ENCODE measurements at regions not wholly inside any gene's neighbourhood (a gene's known extent, or its start where the extent isn't known, plus 50 kb on each side); places are given as distances from the start of the nearest gene placed in this dataset.

DNA sequence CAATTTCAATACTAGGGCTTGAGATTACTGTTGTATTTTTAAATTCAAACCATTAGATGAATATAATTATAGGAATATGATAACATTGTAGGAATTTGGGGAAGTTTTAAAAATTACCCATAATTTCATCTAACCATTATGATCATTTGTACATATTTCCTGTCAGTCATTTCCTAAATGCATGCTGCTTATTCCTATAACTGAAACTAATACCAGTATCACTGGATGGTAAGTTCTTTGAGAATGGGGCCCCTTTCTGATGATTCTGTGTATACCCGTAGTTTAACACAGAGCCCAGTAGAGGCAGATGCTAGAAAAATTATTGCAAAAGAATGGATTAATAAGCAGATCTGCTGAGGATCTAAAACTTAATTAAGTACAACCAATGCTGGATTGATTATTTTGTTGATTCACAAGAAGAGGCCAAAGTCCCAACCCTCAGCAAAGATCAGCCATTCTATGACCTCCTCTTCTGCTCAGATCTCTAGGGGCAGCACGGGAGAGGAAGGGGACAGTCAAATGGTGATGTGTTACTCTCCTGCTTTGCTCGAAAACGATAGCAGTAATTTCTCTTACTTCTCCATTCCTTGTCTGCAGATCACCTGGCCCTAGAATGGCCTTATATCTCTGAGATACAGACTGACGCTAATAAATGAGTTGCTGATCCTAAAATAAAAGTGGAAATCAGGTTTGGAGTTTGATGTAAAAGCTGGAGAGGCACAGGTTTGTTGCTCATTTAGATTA, 69.5 kb upstream of the PELI1 start:
- H3K9ac ChIP-seq (ENCODE audit: low read length), result peak overlapping the region; percentile 87
- no peak for TF ChIP-seq EZH2phosphoT487 (IDR thresholded peaks at IDR 0.05; ENCODE audit: low read length)

DNA sequence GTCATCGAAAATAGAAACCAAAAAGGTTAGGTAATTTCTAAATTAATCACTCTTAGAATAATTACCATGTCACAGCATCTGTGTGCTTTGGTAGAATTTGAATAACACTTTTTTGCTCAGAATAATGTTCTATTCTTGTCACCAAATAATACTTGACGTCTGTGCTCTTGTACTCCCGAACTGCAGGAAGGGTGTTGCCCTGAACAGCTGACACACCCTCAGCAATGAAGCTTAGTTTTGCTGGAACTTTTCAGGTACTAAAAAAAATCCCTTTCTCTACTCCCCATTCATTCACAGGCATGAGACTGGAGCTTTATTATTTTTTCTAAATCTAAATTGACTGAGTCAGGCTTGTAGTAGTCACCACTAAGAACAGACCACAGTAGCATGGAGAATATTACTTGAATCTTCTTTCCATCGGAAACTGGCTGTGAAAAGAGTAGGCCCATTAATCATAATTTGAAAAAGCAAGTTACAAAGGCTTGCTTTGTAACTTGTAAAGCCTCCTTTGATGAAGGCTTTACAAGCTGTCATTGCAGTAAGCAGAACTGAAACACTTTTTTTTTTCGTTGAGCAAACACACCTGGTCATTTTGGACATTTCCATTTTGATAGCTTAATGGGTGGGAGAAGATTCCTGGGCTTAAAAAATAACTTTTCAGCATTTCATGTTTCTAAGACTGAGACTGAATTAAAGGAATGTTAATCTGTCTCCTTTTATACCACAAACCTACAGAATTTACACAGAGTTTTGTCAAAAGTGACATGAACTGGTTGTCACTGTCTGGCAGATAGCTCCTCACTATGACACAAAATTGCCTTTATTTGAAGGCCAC, 70.3 kb upstream of the PELI1 start:
- Histone ChIP-seq H3K79me2 (ENCODE audit: low read length) (no peaks in the 10 kb centered on the region), H3K36me3 (replicated peaks; ENCODE audit: insufficient read depth, low read length) (no peaks in the 10 kb centered on the region), H3K27me3 (replicated peaks; ENCODE audit: insufficient read depth, low read length) (no peaks in the 10 kb centered on the region), H3K27ac (ENCODE audit: low read length) (peak overlapping the region; percentile 98), H3K4me3 (ENCODE audit: low read length) (peak overlapping the region; percentile 57), H3K4me1 (ENCODE audit: low read length) (peaks cover 51% of the 10 kb centered on the region), H3K9me3 (replicated peaks; ENCODE audit: insufficient read depth, low read length) (no peaks in the 10 kb centered on the region), H3K4me2 (ENCODE audit: low read depth, low read length) (peak overlapping the region; percentile 93), H3K9ac (ENCODE audit: low read length) (peak overlapping the region; percentile 87), H4K20me1 (ENCODE audit: insufficient read depth, low read length) (no peaks in the 10 kb centered on the region), H3F3A (ENCODE audit: insufficient read depth, low read length) (peaks cover 31% of the 10 kb centered on the region), H3K9me2 (replicated peaks; ENCODE audit: insufficient read depth, low read length) (no peaks in the 10 kb centered on the region), H2AFZ (ENCODE audit: low read length) (peak overlapping the region; percentile 40; the same call in 1 of the 2 replicates)
- TF ChIP-seq, protein P1, sequence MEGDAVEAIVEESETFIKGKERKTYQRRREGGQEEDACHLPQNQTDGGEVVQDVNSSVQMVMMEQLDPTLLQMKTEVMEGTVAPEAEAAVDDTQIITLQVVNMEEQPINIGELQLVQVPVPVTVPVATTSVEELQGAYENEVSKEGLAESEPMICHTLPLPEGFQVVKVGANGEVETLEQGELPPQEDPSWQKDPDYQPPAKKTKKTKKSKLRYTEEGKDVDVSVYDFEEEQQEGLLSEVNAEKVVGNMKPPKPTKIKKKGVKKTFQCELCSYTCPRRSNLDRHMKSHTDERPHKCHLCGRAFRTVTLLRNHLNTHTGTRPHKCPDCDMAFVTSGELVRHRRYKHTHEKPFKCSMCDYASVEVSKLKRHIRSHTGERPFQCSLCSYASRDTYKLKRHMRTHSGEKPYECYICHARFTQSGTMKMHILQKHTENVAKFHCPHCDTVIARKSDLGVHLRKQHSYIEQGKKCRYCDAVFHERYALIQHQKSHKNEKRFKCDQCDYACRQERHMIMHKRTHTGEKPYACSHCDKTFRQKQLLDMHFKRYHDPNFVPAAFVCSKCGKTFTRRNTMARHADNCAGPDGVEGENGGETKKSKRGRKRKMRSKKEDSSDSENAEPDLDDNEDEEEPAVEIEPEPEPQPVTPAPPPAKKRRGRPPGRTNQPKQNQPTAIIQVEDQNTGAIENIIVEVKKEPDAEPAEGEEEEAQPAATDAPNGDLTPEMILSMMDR (IDR thresholded peaks at IDR 0.05; ENCODE audit: low read length), result no peak
- TF ChIP-seq EZH2 (optimal IDR thresholded peaks at IDR 0.05; ENCODE audit: low read depth, low read length), result no peak
- TF ChIP-seq EZH2phosphoT487 (IDR thresholded peaks at IDR 0.05; ENCODE audit: low read length), result no peak
- peak; percentile 85 for DNase-seq

More for the DNA sequence above, 69.5 kb upstream of the PELI1 start:
- H4K20me1 ChIP-seq (ENCODE audit: insufficient read depth, low read length), result no peaks in the 10 kb centered on the region
- H3K27ac ChIP-seq (ENCODE audit: low read length), result peak overlapping the region; percentile 98
- no peaks in the 10 kb centered on the region for H3K36me3 ChIP-seq (replicated peaks; ENCODE audit: insufficient read depth, low read length)
- H3K9me3 ChIP-seq (replicated peaks; ENCODE audit: insufficient read depth, low read length), result no peaks in the 10 kb centered on the region
- peaks cover 51% of the 10 kb centered on the region for H3K4me1 ChIP-seq (ENCODE audit: low read length)
- H3K4me2 ChIP-seq (ENCODE audit: low read depth, low read length), result peak overlapping the region; percentile 93
- H3F3A ChIP-seq (ENCODE audit: insufficient read depth, low read length), result peaks cover 33% of the 10 kb centered on the region
- peak overlapping the region; percentile 57 for H3K4me3 ChIP-seq (ENCODE audit: low read length)
- DNase-seq, result peak; percentile 37
- H3K79me2 ChIP-seq (ENCODE audit: low read length), result no peaks in the 10 kb centered on the region
- peak overlapping the region; percentile 40 for H2AFZ ChIP-seq (ENCODE audit: low read length)
- no peaks in the 10 kb centered on the region for H3K27me3 ChIP-seq (replicated peaks; ENCODE audit: insufficient read depth, low read length)
- no peaks in the 10 kb centered on the region for H3K9me2 ChIP-seq (replicated peaks; ENCODE audit: insufficient read depth, low read length)

DNA sequence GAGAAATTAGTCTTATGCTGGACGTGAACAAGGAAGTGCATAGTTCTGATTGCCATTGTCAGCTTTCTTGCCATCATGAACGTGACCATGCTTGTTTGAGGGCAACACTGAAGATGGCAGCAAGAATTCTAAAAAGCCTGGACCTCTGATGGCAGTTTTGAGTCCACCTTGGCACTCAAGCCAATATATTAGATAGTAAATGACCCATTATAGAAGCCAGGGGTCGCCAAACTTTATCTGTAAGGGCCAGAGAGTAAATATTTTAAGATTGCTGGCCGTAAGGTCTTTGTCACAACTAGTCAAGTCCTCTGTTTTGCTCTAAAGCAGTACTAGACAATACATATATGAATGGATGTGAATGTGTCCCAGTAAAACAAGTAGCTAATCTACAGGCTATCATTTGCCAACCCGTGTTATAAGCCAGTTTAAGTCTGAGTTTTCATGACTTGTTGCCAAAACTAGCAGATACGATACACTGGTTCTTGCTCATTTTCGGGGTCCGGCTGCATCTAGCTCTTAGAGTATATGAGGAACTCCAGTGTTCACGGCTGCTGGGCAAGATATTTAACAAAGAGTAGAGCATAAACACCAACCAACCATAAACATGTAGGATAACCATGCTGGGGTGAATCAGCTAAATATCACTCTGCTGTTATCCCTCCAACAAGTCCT, 73.1 kb upstream of the PELI1 start:
- H3K4me2 ChIP-seq (ENCODE audit: low read depth, low read length), result no peak overlapping the region
- DNase-seq, result no peak
- H3K27me3 ChIP-seq (replicated peaks; ENCODE audit: insufficient read depth, low read length), result no peaks in the 10 kb centered on the region
- peaks cover 57% of the 10 kb centered on the region for H3K4me1 ChIP-seq (ENCODE audit: low read length)
- H3K9me2 ChIP-seq (replicated peaks; ENCODE audit: insufficient read depth, low read length), result no peaks in the 10 kb centered on the region
- H4K20me1 ChIP-seq (ENCODE audit: insufficient read depth, low read length), result no peaks in the 10 kb centered on the region
- TF ChIP-seq EZH2 (optimal IDR thresholded peaks at IDR 0.05; ENCODE audit: low read depth, low read length) (no peak), EZH2phosphoT487 (IDR thresholded peaks at IDR 0.05; ENCODE audit: low read length) (no peak)
- TF ChIP-seq, protein P1 (IDR thresholded peaks at IDR 0.05; ENCODE audit: low read length), result no peak
- H3K36me3 ChIP-seq (replicated peaks; ENCODE audit: insufficient read depth, low read length), result no peaks in the 10 kb centered on the region
- no peaks in the 10 kb centered on the region for H3K9me3 ChIP-seq (replicated peaks; ENCODE audit: insufficient read depth, low read length)
- no peak overlapping the region for H3K9ac ChIP-seq (ENCODE audit: low read length)
- H3K4me3 ChIP-seq (ENCODE audit: low read length), result no peak overlapping the region
- H2AFZ ChIP-seq (ENCODE audit: low read length), result no peak overlapping the region
- peaks cover 37% of the 10 kb centered on the region for H3F3A ChIP-seq (ENCODE audit: insufficient read depth, low read length)
- H3K27ac ChIP-seq (ENCODE audit: low read length), result no peak overlapping the region
- no peaks in the 10 kb centered on the region for H3K79me2 ChIP-seq (ENCODE audit: low read length)
